Activated T-helper 2 cell treated with anti-CD3 and anti-CD28 coated beads, Interferon-gamma antibody, Interleukin-2, Interleukin-4, amounts not matched to agents 10 μg/mL and 5 μg/mL and 100 μg/mL, durations not matched to agents 14 hours and 24 hours and 36 hours (primary cell): ENCODE measurements at regions not wholly inside any gene's neighbourhood (a gene's known extent, or its start where the extent isn't known, plus 50 kb on each side); places are given as distances from the start of the nearest gene placed in this dataset.
"Not testable (repeated sequence)": the region's sequence is repeated elsewhere in the genome, so short reads cannot be mapped to it uniquely, and the experiment has no call there.

ENCODE experiments used
- DNase-seq: peaks from one replicate; pipeline ENCODE4 v3.0.0; 2021; ENCODE audit warnings: low spot score
- H3K27ac Mint-ChIP-seq: one replicate; pipeline ENCODE4 v1.8.0; 2021; ENCODE audit warnings: mixed read lengths
- H3K27me3 Mint-ChIP-seq: one replicate; pipeline ENCODE4 v1.8.0; 2021; ENCODE audit warnings: low read depth, mixed read lengths
- H3K36me3 Mint-ChIP-seq: one replicate; pipeline ENCODE4 v1.8.0; 2021; ENCODE audit warnings: low read depth, mixed read lengths
- H3K4me1 Mint-ChIP-seq: one replicate; pipeline ENCODE4 v1.8.0; 2021; ENCODE audit warnings: low read depth, mixed read lengths
- H3K4me3 Mint-ChIP-seq: one replicate; pipeline ENCODE4 v1.8.0; 2021; ENCODE audit warnings: low read depth, mild to moderate bottlenecking, moderate library complexity, mixed read lengths
- H3K9me3 Mint-ChIP-seq: one replicate; pipeline ENCODE4 v1.8.0; 2021; ENCODE audit warnings: mixed read lengths
- intact Hi-C: fragments of 100-400 bp; cut with micrococcal nuclease; formaldehyde crosslinking; loops from one replicate; pipeline ENCODE4 v1.15.1; 2023

GRCh38 chr16:29340235-29340634 lies 66.3 kb downstream of the NPIPB11 start:
- intact Hi-C loops, DNase-seq, H3K27me3 Mint-ChIP-seq, H3K27ac Mint-ChIP-seq, H3K4me3 Mint-ChIP-seq, H3K9me3 Mint-ChIP-seq, H3K36me3 Mint-ChIP-seq, H3K4me1 Mint-ChIP-seq: not testable (repeated sequence)

- H3K9me3 Mint-ChIP-seq, DNase-seq, H3K36me3 Mint-ChIP-seq, intact Hi-C loops, H3K4me3 Mint-ChIP-seq, H3K27ac Mint-ChIP-seq, H3K27me3 Mint-ChIP-seq, H3K4me1 Mint-ChIP-seq: not testable (repeated sequence)
Measured at GRCh38 chr16:29338821-29339700, 67.5 kb downstream of the NPIPB11 start.

- H3K27ac Mint-ChIP-seq, H3K36me3 Mint-ChIP-seq, intact Hi-C loops, DNase-seq, H3K9me3 Mint-ChIP-seq, H3K4me1 Mint-ChIP-seq, H3K4me3 Mint-ChIP-seq, H3K27me3 Mint-ChIP-seq: not testable (repeated sequence)
Measured at GRCh38 chr16:29337385-29337901, 69.1 kb downstream of the NPIPB11 start.

- H3K36me3 Mint-ChIP-seq, DNase-seq, H3K4me3 Mint-ChIP-seq, H3K27ac Mint-ChIP-seq, intact Hi-C loops, H3K4me1 Mint-ChIP-seq, H3K27me3 Mint-ChIP-seq, H3K9me3 Mint-ChIP-seq: not testable (repeated sequence)
Measured at GRCh38 chr16:29335549-29335846, 71.0 kb downstream of the NPIPB11 start.

- H3K9me3 Mint-ChIP-seq, H3K27ac Mint-ChIP-seq, H3K4me1 Mint-ChIP-seq, DNase-seq, intact Hi-C loops, H3K27me3 Mint-ChIP-seq, H3K36me3 Mint-ChIP-seq, H3K4me3 Mint-ChIP-seq: not testable (repeated sequence)
Measured at GRCh38 chr16:29334776-29335548, 71.5 kb downstream of the NPIPB11 start.

- H3K27me3 Mint-ChIP-seq, H3K27ac Mint-ChIP-seq, H3K9me3 Mint-ChIP-seq, H3K36me3 Mint-ChIP-seq, intact Hi-C loops, H3K4me1 Mint-ChIP-seq, DNase-seq, H3K4me3 Mint-ChIP-seq: not testable (repeated sequence)
Measured at GRCh38 chr16:29333492-29334097, 72.9 kb downstream of the NPIPB11 start.

- DNase-seq, H3K4me3 Mint-ChIP-seq, H3K4me1 Mint-ChIP-seq, H3K27ac Mint-ChIP-seq, H3K27me3 Mint-ChIP-seq, H3K36me3 Mint-ChIP-seq, intact Hi-C loops, H3K9me3 Mint-ChIP-seq: not testable (repeated sequence)
Measured at GRCh38 chr16:29330623-29331022, 75.9 kb downstream of the NPIPB11 start.

- H3K27ac Mint-ChIP-seq, H3K27me3 Mint-ChIP-seq, H3K36me3 Mint-ChIP-seq, intact Hi-C loops, H3K9me3 Mint-ChIP-seq, DNase-seq, H3K4me1 Mint-ChIP-seq, H3K4me3 Mint-ChIP-seq: not testable (repeated sequence)
Measured at GRCh38 chr16:29328528-29328927, 78.0 kb downstream of the NPIPB11 start.

GRCh38 chr16:29327631-29328408 lies 78.7 kb downstream of the NPIPB11 start:
- H3K9me3 Mint-ChIP-seq, H3K27ac Mint-ChIP-seq, DNase-seq, H3K27me3 Mint-ChIP-seq, H3K4me3 Mint-ChIP-seq, H3K36me3 Mint-ChIP-seq, H3K4me1 Mint-ChIP-seq, intact Hi-C loops: not testable (repeated sequence)

- DNase-seq, H3K4me3 Mint-ChIP-seq, H3K27me3 Mint-ChIP-seq, H3K36me3 Mint-ChIP-seq, H3K9me3 Mint-ChIP-seq, intact Hi-C loops, H3K4me1 Mint-ChIP-seq, H3K27ac Mint-ChIP-seq: not testable (repeated sequence)
Measured at GRCh38 chr16:29326164-29327125, 80.1 kb downstream of the NPIPB11 start.

GRCh38 chr16:29323725-29324124 lies 82.8 kb downstream of the NPIPB11 start:
- H3K4me1 Mint-ChIP-seq, DNase-seq, H3K4me3 Mint-ChIP-seq, H3K27ac Mint-ChIP-seq, H3K27me3 Mint-ChIP-seq, intact Hi-C loops, H3K9me3 Mint-ChIP-seq, H3K36me3 Mint-ChIP-seq: not testable (repeated sequence)

- DNase-seq, result no peak
- peaks cover 12% of the 10 kb centered on the region for H3K4me1 Mint-ChIP-seq
- H3K9me3 Mint-ChIP-seq, result no peaks in the 10 kb centered on the region
- intact Hi-C loops, result no loop called here
- no peaks in the 10 kb centered on the region for H3K36me3 Mint-ChIP-seq
- no peaks in the 10 kb centered on the region for H3K27me3 Mint-ChIP-seq
- no peak overlapping the region for H3K27ac Mint-ChIP-seq
- H3K4me3 Mint-ChIP-seq, result no peak overlapping the region
Measured at GRCh38 chr16:29321585-29321984, 84.9 kb downstream of the NPIPB11 start.
